ENCODE measurements at regions not wholly inside any gene's neighbourhood (a gene's known extent, or its start where the extent isn't known, plus 50 kb on each side); places are given as distances from the start of the nearest gene placed in this dataset.

DNA sequence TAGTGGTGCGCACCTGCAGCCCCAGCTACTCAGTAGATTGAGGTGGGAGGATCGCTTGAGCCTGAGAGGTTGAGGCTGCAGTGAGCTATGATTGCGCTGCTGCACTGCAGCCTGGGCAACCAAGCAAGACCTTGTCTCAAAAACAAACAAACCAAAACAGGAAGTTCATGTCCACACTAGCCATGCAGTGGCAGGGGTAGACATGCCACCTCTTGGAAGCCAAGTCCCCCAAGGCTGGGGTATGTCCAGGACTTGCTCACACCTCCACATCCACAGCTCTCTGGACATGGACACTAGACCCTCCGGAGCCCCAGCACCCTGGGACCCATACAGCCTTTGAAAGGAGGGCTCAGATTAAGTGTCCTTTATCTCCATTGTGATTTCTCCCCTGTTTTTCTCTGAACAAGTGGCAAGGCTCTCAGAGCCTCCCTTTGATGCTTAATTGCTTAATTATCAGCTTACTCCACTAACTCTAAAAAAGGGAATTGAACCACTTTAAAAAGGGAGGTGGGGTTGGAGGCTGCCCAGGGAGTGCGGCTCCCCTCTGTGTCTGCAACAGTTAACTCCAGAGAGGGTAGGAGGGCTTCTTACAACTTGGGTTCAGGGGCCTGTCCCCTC, 424.6 kb upstream of the C16orf82 start:
- Histone ChIP-seq H3K9me3 (no peaks in the 10 kb centered on the region), H3K36me3 (no peaks in the 10 kb centered on the region), H3K4me3 (no peak overlapping the region), H3K27ac (no peak overlapping the region), H3K27me3 (replicated peaks; ENCODE audit: insufficient read depth) (no peaks in the 10 kb centered on the region), H3K4me1 (ENCODE audit: control insufficient read depth in 1 of 2, low read depth in 2 of 2) (no peaks in the 10 kb centered on the region)
- TF ChIP-seq, protein P1, sequence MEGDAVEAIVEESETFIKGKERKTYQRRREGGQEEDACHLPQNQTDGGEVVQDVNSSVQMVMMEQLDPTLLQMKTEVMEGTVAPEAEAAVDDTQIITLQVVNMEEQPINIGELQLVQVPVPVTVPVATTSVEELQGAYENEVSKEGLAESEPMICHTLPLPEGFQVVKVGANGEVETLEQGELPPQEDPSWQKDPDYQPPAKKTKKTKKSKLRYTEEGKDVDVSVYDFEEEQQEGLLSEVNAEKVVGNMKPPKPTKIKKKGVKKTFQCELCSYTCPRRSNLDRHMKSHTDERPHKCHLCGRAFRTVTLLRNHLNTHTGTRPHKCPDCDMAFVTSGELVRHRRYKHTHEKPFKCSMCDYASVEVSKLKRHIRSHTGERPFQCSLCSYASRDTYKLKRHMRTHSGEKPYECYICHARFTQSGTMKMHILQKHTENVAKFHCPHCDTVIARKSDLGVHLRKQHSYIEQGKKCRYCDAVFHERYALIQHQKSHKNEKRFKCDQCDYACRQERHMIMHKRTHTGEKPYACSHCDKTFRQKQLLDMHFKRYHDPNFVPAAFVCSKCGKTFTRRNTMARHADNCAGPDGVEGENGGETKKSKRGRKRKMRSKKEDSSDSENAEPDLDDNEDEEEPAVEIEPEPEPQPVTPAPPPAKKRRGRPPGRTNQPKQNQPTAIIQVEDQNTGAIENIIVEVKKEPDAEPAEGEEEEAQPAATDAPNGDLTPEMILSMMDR (IDR thresholded peaks at IDR 0.05) = no peak
- DNase-seq (ENCODE audit: low spot score) (no peak), ATAC-seq (ENCODE audit: insufficient number of reproducible peaks, low FRiP score, low read depth) (no peak)

DNA sequence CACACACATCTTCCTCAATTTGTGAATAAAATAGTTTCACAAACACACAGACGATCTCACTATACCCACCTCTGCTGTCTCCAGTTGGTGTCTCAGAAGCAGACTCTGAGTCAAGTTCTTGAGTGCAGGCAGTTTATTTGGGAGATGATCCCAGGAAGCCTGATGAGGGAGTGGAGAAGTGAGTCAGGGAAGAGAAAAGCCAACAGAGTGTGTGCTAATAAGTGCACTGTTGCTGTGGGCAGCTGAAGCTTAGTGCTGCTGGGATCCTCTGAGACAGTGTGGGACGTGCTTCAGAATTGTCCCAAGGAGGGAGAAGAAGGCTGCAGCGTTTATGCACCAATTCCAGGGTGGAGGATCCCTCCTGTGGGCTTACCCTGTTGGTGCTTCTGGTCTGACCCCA, 423.2 kb upstream of the C16orf82 start:
- H3K4me3 ChIP-seq = no peak overlapping the region
- TF ChIP-seq, protein P1 (IDR thresholded peaks at IDR 0.05) = no peak
- H3K36me3 ChIP-seq = no peaks in the 10 kb centered on the region
- H3K27ac ChIP-seq = no peak overlapping the region
- no peaks in the 10 kb centered on the region for H3K4me1 ChIP-seq (ENCODE audit: control insufficient read depth in 1 of 2, low read depth in 2 of 2)
- H3K9me3 ChIP-seq = no peaks in the 10 kb centered on the region
- DNase-seq (ENCODE audit: low spot score) (no peak), ATAC-seq (ENCODE audit: insufficient number of reproducible peaks, low FRiP score, low read depth) (no peak)
- no peaks in the 10 kb centered on the region for H3K27me3 ChIP-seq (replicated peaks; ENCODE audit: insufficient read depth)

DNA sequence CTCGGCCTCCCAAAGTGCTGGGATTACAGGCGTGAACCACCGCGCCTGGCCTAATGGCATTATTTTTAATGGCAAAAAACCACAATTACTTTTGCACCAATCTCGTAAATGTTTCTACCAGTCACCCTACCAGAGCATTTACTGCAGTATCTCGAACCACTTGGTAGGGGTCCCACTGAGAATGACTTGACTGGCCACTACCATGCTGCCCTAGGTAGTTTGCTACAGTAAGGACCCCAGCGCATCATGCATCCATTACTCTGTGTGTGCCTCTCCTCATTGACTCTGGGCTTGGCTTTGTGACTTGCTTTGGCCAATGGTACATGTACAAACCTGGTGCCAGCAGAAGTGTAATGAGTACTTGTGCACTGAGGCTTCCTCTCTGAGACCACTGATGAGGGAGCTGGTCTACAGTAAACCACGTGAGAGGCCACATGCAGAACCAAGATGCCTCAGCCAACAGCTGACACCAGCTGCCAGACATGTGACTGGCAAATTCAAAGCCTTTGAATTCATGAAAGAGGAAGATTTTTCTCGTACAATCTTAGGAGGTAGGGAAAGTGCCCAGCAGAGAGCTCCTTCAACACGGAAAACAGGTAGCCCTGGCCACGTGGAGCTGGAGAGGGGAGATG, 421.7 kb upstream of the C16orf82 start:
- Histone ChIP-seq H3K4me3 (no peak overlapping the region), H3K9me3 (no peaks in the 10 kb centered on the region), H3K36me3 (no peaks in the 10 kb centered on the region), H3K27me3 (replicated peaks; ENCODE audit: insufficient read depth) (no peaks in the 10 kb centered on the region), H3K27ac (no peak overlapping the region), H3K4me1 (ENCODE audit: control insufficient read depth in 1 of 2, low read depth in 2 of 2) (no peaks in the 10 kb centered on the region)
- ATAC-seq (ENCODE audit: insufficient number of reproducible peaks, low FRiP score, low read depth) (no peak), DNase-seq (ENCODE audit: low spot score) (no peak)
- TF ChIP-seq, protein P1 (IDR thresholded peaks at IDR 0.05) = no peak

DNA sequence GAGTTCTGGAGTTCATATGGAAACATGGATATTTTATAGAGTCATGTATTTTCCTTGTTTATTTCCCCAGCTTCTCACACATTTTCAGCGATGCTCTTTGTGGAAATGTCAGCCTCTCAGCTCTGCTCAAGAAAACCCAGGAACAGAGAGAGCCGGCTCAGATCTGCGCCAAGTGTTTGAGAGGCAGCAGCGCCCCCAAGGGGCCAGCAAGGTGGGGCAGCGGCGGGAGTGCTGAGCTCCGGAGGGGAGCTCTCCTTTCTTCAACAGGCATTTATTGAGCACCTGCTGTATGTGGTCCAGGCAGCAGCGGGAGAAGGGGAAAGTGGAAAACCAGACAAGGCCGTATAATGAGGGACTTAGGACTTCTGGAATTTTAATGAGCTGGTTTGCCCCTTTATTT, 421.1 kb upstream of the C16orf82 start:
- no peaks in the 10 kb centered on the region for H3K27me3 ChIP-seq (replicated peaks; ENCODE audit: insufficient read depth)
- no peak overlapping the region for H3K27ac ChIP-seq
- DNase-seq (ENCODE audit: low spot score) (no peak), ATAC-seq (ENCODE audit: insufficient number of reproducible peaks, low FRiP score, low read depth) (no peak)
- no peak overlapping the region for H3K4me3 ChIP-seq
- TF ChIP-seq, protein P1 (IDR thresholded peaks at IDR 0.05) = no peak
- no peaks in the 10 kb centered on the region for H3K36me3 ChIP-seq
- H3K9me3 ChIP-seq = no peaks in the 10 kb centered on the region
- H3K4me1 ChIP-seq (ENCODE audit: control insufficient read depth in 1 of 2, low read depth in 2 of 2) = no peaks in the 10 kb centered on the region

DNA sequence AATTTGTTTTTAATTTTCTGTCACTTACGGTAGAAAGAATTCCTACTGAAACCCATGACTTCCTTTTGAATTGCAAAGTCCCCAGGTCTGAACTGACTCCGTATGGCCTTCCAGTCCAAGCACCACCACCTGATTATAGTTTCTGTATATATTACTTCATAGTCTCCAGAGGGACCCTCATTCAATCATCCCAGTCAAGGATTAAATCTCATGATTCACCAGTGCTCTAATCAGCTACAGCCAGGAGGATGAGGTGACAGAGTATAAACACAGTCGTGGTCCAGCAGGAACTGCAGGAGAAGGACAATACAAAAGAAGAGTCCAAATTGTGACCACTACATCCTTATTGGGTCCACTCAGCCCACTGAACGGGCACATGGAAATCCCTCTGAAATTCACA, 418.9 kb upstream of the C16orf82 start:
- TF ChIP-seq, protein P1 (IDR thresholded peaks at IDR 0.05) = no peak
- Histone ChIP-seq H3K9me3 (no peaks in the 10 kb centered on the region), H3K27ac (no peak overlapping the region), H3K4me1 (ENCODE audit: control insufficient read depth in 1 of 2, low read depth in 2 of 2) (no peaks in the 10 kb centered on the region), H3K4me3 (no peak overlapping the region), H3K36me3 (no peaks in the 10 kb centered on the region), H3K27me3 (replicated peaks; ENCODE audit: insufficient read depth) (no peaks in the 10 kb centered on the region)
- no peak for ATAC-seq (ENCODE audit: insufficient number of reproducible peaks, low FRiP score, low read depth)
- no peak for DNase-seq (ENCODE audit: low spot score)
